ENCODE measurements at regions not wholly inside any gene's neighbourhood (a gene's known extent, or its start where the extent isn't known, plus 50 kb on each side); places are given as distances from the start of the nearest gene placed in this dataset.

- no peak for TF ChIP-seq CTCF (IDR thresholded peaks at IDR 0.05)
- TF ChIP-seq POLR2A (IDR thresholded peaks at IDR 0.05) = no peak
Observed at GRCh38 chr12:75767957-75768356, 256.5 kb upstream of the KRR1 start.

Data from thyroid gland (tissue), 4 donors.